Endothelial cell of umbilical vein (primary cell): ENCODE measurements at regions not wholly inside any gene's neighbourhood (a gene's known extent, or its start where the extent isn't known, plus 50 kb on each side); places are given as distances from the start of the nearest gene placed in this dataset.

Source experiments
- EZH2 ChIP-seq: IDR thresholded peaks from 2 replicates; pipeline ENCODE4 v1.6.1; 2012; ENCODE audit warnings: borderline replicate concordance, low read depth, mild to moderate bottlenecking, moderate library complexity, low read length, inconsistent platforms; ENCODE audit not compliant: severe bottlenecking
- TF ChIP-seq, protein P1 (sequence below), 2 donors: IDR thresholded peaks; 1 replicate in 1 of 2; 2 replicates in 1 of 2; pipeline ENCODE4 v1.5.1; 2011; ENCODE audit warnings: low read length in 2 of 2, mild to moderate bottlenecking in 2 of 2, moderate library complexity in 2 of 2, control low read depth in 1 of 2, inconsistent platforms in 1 of 2, low read depth in 1 of 2; ENCODE audit not compliant: insufficient read depth in 1 of 2; ENCODE audit errors: extremely low read depth in 1 of 2

DNA sequence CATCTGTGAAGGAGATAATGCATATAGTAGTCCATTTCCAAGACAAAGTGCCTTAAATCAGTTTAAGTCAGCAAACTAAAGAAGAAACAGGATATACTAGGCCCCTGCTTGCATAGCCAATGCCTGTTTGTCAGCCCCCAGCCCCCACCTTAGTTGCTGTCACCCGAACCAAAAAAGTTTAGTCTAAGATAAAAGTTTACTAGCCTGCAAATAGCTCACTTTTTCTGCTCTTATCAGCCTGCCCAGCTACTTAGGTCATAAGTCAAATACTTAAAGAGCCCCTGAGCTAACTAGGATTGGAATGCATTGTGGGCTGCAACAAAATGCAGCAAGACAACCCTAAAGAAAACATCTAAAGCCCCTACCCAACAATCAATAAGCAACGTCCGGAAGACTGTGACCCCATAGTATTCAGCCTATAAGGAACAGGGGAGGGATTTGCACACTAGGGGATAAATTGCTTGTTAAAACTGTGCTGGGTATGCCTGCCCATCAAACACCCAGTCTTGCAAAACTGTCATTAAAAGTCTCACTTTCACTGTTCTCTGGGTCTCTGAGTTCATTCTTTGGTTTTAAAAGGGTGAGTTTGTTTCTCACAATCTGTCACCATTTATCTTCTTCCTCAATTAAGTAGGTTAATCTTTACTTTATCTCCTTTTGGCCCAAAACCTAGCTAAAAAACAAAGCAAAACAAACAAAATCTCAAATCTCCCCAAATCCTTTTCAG, 92.4 kb upstream of the CEP78 start:
- TF ChIP-seq, protein P1, sequence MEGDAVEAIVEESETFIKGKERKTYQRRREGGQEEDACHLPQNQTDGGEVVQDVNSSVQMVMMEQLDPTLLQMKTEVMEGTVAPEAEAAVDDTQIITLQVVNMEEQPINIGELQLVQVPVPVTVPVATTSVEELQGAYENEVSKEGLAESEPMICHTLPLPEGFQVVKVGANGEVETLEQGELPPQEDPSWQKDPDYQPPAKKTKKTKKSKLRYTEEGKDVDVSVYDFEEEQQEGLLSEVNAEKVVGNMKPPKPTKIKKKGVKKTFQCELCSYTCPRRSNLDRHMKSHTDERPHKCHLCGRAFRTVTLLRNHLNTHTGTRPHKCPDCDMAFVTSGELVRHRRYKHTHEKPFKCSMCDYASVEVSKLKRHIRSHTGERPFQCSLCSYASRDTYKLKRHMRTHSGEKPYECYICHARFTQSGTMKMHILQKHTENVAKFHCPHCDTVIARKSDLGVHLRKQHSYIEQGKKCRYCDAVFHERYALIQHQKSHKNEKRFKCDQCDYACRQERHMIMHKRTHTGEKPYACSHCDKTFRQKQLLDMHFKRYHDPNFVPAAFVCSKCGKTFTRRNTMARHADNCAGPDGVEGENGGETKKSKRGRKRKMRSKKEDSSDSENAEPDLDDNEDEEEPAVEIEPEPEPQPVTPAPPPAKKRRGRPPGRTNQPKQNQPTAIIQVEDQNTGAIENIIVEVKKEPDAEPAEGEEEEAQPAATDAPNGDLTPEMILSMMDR (IDR thresholded peaks at IDR 0.05; ENCODE audit: extremely low read depth in 1 of 2, insufficient read depth in 1 of 2, low read depth in 1 of 2, low read length in 2 of 2), result no peak
- TF ChIP-seq EZH2, result no peak
